ENCODE measurements at regions not wholly inside any gene's neighbourhood (a gene's known extent, or its start where the extent isn't known, plus 50 kb on each side); places are given as distances from the start of the nearest gene placed in this dataset.

DNA sequence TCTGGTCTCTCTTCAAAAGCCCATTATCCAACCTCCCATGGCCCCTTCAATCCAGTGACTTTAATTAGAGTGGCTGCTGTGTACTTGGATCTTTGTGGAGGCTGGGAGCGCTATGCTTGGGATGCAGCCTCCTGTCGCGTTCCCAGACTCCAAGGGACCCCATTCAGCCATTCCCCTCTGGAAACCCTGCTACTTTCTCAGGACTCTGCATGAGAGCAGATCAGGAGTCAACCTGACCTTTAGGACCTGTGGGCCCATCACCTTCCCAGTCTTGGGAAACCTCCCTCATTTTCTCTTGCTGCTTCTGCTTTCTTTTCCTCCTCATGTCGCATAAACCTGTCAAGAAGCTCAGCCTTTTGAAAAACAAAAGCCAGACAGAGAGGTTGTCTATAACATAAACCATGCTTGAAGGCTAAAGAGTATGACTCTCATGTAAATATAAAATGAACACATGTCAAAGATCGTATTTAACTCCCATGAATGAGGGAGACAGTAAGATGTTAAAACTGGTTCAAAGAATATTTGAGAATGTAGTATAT lies 143.1 kb upstream of the PELI1 start:
- no peak for FAIRE-seq

DNA sequence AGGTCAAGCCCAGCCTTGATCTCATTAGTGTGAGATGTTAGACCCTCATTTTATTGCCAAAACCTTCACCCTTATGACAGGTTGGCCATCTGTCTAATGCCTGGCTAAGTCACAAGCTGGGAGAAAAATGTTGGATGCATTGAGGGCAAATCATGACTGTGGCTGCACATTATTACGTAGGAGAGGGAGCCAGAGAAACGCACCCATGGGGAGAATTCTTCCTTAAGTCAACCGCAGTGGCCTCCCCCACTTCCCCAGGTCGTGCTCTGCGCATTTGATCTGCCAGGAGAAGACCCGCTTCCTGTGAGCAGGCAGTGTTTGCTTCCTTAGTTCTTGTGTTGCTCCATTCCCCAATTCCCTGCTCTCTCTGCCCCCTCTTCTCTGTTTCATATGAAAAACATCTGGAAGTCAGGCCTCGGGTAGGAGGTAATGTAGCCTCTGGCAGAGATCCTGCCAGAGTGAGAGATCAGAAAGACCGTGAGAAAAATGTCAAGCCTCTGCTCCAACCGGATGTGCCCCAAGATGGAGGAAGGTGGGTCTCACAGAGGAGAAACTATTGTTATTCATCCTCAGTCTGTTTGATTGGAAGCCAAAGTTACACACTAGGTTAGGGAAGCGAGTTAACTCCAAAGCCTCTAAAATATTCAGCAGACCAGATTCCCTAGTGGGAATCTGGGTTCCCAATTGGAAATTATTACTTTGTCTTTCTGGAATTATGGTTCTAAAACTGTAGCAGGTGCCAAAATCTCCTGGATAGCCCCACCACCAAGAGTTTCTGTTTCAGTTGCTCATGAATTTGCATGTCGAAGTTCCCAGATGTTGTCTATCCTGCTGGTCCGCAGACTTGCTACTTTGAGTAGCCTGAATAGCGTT lies 144.3 kb upstream of the PELI1 start:
- no peak for FAIRE-seq

DNA sequence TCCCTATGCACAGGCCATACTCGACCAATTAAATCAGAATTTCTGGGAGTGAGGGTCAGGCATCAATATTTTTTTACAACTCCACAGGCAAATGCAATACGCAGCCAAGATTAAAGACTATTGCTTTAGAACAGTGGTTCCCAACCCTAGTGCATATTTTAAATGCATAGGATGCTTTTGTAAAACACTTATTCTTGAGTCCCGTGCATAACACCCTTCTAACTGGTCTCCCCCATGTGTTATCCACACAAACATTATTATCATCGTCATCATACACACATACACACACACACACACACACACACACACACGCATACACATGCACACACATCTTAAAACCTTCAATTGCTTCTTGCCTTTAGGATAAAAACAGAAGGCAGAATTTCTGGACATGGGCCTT lies 145.0 kb upstream of the PELI1 start:
- no peak for FAIRE-seq

DNA sequence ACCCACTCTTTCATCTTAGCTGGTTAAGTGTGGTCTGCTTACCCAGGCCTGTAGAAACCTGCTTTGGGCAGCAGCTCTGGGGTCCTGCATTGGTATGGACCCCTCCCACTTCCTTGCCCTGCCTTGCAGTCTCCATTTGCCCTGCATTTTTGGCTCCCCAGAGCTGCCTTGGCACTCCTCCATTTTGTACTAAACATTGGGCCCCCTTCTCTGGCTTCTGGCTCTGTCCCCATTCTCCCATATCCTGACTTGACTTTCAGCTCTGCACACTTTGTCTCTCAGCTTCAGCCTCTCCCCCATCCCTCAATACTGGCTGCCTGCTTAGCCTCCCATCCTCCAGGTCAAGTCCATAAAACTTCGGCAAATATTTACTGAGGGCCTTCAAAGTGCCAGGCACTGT lies 145.5 kb upstream of the PELI1 start:
- FAIRE-seq, result no peak

DNA sequence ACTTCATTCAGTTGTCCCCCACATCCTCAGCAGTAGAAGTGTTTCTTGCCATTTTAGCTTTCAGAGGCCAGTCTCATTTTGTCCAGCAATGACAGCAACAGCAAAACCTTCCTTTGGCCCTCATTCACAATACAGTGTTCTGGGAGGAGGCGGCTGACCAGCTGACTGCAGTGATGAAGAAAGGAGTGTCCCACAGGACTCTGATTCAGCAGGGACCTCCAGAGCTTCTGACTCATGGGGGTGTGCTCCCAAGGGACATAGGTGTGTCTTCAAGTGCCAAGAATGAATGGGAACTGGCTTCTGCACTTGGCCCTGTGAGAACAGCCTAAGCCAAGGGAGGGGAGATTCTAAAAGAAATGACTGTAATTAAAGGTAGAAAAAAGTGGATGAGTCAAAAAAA lies 147.0 kb upstream of the PELI1 start:
- FAIRE-seq, result no peak

DNA sequence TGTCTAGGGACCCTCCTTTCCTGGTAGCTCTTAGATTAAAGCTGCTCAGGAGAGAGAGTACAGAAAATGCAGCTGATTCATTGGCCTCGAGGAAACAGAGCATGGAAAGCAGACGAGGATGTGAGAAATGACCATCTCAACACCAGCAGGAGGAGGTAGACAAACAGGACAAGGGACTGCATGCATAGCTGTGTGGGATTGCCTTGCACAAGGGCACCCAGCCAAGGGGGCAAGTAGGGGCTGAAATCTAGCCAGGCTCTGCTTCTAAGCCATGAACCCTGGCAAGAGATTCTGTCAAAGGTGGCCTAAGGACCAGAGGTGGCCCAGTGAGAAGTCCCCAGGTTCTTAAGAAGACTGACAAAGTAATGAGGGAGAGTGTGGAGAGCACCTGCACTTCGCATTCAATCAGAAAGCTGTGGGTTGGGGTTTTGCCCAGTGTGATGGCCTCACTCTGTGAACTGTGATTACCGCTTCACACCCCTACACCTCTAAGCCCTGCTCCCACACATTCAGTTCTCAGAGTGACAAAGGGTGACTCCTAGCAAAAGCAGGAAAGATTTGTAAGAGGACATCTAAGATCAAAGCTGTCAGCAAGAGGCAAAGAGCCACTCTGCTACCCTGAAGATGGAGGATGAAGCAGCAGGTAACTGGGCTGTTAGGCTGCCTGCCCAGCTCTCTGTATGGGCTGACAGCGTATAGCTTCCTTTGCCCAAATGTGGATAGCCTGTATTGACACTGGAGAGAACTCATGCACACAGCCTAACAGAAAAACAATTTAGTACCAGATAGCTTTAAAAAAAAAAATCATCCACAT lies 151.3 kb upstream of the PELI1 start:
- FAIRE-seq, result no peak

DNA sequence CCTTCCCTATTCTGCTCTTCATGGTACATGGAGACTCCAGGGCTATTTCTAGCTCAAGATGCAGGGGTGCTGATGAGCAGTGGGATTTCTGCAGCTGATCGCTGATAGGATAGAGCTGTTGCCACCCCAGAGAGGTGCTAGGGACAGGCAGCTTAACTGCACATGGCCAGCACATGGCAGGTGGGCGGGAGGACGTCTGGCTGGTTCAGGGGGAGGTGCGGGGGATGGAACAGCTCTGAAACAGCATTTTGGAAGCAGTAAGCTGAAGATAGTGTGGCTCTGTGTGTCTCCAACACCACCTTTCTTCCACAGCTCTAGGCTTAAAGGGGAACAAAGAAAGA lies 151.9 kb upstream of the PELI1 start:
- FAIRE-seq, result no peak

DNA sequence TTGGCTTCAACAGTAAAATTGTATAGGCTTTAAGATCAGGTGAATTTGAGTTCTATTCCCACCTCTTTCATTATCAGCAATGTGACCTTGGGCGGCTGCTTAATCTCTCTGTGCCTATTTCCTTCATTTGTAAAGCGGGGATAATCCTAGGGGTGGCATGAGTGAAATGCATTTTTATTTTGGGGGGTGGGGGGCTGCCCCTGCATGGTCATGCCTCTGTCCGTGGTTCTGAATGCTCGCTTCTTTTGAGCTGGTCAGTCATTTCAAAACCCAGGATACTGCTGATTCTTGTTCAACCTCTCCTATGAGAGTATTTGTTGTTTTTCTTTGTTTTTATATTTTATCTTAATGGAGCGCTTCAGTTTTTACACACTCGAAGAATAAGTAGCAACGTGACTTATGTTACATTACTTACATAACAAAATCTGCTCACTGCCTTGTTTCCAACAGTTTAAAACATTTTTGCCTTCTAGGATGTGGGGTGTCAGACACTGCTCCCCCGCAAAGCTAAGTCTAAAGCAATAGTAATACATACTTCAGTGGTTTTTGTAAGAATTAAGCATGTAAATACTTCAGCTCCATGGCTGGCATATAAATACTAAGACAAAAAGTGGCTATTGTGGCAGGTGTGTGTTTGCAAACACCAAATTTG lies 152.6 kb upstream of the PELI1 start:
- no peak for FAIRE-seq

DNA sequence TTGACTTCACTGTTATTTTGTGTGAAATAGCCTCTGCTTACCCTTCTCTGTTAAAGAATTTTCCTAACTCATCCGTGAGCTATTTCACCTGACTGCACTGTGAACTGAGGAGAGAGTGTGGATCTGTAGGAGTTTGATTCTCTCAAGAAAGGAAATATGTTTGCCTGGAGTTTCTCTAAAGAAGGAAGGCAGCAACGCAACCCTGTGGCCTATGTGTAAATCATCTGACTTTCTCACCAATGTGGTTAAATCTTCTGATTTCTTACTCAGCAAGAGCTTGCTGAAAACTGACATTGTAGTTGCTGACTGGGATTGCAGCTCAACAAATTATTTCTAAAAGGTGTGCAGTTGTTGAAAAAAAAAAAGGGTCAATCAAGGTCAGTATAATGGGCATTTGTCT lies 153.9 kb upstream of the PELI1 start:
- no peak for FAIRE-seq

DNA sequence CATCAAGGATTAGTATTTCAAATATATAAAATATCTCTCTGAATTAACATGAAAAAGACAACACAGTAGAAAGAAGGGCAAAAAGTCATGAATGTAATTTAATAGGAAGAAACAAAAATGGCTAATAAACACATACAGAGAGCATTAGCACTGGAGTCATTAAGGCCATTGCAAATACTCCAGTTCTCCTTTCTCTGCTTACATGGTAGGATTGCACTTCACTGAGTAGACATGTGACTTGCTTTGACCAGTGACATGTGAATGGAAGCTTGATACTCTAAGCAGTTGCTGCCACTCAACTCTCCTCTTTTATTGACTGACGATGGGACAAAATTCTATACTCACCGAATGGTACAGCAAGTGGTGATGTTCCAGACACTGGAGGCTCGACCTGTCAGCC lies 153.9 kb upstream of the LGALSL start:
- no peak for FAIRE-seq

DNA sequence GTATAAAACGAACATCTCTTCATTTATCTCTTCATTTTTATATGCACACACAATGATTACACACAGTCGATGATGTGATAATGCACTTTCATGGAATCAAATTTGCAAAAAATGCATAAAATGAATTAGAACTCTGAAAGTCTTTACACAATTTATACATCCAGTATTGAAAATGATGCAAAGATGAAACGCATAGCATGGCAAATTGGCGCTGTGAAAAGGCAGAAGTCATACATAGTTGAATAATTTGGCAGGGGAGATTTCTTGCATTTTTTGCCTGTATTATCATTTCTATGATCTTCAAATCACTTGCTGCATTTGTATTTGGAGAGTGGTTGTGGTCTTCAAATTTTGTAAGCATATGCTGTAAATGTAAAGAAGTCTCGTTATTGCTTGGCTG lies 150.7 kb upstream of the LGALSL start:
- no peak for FAIRE-seq

DNA sequence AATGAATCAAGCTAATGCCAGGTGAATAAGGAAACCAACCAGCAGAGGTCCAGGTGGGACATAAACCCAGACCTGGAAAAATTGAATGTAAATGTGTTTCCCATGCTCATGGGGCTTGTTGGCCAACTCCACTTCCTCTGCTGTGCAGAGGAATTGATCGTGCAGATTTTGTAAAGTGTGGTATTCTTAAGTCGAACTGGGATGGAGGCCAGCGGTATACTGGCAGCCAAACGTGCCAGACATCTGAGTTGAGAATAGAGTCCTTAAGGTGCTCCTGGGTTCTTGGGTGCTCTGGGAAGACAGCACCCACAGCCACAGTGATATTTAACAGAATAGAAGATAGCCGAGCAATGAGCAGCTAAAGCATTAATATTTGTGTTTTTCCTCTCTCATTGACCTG lies 146.5 kb upstream of the LGALSL start:
- FAIRE-seq, result no peak

DNA sequence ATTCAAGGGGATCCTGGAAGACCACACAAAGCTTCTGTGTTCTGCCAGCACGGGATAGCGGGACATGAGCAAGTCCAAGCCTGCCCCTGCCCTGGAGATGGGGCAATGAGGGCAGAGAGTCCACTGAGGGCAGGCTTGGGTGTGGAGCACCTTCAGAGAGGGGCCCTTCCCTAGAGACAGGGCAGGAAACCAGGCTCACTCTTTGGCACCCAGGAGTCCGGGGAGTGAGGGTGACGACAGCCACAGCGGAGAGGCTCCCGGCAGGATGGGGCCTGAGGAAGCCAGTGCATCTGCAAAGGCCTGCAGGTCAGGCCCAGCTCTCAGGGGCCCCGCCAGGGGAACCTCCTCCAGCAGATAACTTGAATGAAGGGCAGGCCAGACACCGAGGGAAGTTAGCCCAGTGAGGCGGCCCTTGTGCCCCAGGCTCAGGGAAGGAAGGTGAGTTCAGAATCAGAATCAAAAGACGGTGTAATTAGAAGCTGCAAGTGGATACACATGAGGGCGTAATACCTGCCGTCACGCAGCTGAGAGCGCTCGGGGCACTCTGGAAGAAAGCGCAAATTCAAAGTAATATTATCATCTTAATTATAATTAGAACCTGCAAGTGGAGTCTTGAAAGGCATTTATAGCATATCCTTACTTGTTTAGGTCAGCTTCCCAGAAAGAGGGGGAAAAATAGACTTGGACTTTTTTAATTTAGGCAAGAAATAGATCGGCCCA lies 142.6 kb upstream of the LGALSL start:
- no peak for FAIRE-seq

DNA sequence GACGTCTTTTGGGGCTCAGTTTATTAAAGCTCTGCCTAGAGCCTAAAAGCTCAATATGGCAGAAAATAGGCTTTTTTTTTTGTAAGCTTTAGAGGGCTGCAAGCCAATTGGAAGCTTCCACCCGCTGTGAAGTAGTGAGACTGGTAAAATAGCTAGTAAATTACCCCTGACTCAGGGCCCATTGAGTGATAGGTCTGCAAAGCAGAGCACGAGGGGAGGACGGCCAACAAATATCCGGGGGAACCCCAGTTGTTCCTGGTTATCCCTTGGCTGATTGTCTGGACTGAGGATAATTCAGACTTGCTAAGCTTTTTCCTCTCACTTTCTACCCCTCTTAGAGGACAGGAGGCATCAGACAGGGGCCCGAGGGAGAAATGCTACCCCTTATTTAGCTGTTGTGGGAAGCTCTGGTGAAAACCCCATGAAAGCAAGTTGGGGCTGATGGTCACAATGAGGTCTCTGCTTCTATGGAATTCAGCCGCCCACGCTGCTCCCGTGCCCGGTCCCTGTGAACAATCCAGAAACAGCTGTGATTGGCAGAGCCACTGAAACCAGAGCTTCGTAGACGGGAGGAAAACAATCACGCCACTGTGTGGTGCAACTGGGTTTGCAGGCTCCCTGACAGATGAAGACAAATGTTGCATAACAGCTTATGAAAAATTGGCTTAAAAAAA lies 141.9 kb upstream of the LGALSL start:
- no peak for FAIRE-seq

DNA sequence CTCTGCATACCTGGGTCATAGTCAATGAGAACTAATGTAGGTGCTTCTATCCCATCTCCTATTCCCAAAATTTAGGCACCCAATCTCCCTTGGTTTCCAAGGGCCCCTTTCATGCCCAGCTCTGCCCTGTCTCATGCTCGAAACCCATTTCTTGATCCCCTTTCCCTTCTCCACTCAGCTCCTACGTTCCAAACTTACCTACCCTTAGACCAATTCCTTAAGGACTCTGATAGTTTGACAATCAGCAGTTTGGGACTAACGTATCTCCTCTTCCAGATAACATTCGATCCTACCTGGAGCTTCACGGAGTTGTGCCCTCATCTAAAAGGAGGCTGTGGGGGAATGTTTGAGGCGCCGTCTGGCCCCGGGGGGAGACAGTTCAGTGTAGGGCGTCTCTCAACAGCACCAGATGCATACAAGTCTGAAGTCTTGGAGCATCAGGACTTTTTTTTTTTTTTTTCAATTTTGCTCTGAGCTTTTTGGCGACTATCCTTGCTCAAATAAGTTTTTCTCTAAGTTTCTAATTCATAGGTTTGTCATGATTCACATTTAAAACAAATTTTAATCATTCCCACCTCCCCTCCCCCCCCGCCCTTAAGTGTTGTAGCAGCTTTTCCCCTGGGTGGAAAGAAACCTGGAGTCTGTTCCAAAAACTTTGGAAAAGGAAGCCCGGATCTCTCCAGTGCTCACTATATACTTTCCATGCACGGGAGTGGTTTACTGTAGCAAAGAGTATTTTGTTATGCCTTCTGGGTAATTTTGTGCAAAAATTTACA lies 141.2 kb upstream of the LGALSL start:
- no peak for FAIRE-seq

DNA sequence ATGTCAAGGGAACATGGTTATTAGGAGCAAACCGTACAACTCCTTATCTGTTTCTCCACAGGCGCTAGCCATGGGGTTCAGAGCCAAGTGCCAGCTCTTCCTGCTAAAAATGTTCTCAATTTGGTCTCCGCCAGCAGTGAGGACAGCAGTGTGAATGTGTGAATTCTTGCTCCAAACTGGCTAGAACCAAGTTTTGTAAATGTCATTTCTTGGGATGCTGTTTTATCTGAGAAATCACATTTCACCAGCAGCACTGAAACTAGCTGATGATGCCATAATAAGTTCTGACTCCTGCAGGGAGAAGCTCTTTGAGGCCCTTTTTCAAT lies 140.6 kb upstream of the LGALSL start:
- no peak for FAIRE-seq

DNA sequence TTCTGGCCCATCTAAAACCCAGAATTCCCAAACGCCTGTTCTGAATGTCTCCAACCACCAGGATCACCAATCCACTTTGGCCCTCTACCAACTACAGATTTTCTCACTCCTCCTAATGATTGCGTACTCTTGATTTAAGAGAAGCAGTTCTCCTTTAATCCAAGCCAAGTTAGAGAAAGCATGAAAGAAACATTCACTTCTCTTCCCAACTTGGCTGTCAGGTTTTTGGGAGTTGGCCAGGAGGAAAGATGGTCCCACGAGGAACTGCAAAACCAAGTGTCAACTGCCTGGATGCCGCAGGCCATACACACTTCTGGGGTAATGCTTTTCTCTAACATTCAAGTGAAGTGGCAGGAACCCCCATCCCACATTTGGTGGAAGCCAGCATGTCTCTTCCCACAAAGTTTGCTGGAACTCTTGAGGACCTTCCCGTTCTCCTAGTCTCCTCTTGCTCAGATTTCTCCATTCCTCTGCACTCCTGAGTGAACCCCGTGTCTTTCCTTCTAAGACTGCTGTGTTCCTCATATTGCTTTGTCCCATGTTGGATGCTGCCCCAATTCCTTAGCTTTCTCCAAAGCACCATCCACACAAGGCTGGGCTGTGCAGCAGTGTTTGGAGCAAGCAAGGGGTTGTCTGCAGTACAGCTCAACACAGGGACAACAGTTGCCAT lies 138.5 kb upstream of the LGALSL start:
- FAIRE-seq, result no peak

DNA sequence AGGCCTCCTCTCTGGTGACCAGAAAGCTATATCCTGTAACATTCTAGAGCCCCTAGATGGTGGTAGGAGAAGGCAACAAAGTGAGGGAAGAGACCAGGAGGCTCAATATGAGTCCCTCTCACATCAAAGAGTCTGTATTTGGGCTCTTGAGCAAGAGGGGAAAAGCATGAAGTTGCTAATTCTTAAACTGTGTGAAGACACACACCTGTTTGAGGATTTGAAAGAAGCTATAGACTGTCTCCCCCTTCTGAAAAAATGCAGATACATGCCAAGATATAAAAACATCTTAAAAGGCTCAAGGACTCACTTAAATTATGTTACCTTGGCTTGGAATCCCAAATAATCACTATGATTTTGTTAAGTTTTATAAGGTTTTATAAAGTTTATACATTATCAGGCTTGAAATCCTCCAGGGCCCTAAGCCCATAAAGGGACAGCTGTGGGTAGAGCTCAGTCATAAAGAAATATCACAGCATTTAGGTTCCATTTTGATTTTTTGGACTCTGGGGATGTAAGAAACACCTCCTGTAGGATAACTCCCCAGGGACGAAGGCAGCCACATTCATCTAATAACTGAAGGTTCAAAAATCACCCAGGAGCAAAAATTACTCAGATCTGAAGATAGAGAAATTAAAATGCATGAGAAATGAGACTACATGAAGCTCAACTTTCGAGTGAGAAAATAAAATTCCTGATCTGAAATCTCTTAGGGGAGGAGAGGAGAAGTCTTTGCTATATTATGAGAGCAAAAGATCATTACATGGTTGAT lies 136.1 kb upstream of the LGALSL start:
- FAIRE-seq, result no peak

DNA sequence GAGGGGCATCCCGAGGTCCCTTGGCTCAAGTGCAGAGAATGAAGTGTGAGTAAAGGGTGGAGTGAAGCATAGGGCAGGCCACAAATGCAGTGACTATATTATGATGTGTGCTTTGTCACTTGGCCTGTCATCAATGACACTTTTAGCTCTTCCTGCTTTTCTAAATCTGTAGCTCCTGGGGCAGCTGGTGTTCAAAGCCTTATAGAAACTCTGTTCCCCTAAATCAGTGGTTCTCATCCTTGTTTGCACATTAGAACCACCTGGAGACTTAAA lies 135.6 kb upstream of the LGALSL start:
- no peak for FAIRE-seq

DNA sequence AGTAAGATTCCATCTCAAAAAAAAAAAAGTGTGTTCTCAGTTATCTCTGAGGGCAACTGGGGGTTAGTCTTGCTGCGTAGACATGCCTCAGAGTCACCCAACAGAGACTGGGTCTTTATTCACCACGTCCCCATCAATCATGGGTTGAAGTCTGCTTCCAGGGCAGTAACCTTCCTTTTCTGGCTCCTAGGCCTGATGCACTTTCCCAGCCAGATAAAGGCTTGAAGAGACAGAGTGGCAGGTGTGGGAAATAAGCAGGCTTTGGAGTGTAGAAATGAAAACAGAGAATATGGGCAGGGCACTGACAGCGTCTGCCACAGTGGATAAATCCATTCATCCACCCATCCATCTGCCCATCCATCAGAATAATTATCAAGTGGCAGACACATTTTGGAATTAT lies 134.1 kb upstream of the LGALSL start:
- no peak for FAIRE-seq

DNA sequence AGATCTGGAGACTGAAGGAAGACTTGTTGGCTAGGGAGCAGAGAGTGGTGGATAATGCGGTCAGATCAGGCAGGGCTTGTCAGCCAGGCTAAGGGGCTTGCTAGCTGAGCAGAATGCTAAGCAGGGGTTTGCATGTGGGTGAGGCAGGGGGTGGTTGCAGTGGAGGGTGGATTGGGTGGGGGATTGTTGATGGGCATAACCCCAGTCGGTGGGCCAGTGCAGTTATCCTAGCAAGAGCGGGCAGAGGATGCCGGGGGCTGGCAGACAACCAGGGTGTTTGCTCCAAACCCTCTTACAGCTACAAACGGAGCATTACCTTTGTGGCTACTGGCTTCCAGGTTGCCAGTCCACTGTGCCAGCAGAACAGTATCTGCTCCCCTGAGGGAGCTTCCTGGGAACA lies 131.5 kb upstream of the LGALSL start:
- no peak for FAIRE-seq
